PC-9 (cell line): ENCODE measurements at regions not wholly inside any gene's neighbourhood (a gene's known extent, or its start where the extent isn't known, plus 50 kb on each side); places are given as distances from the start of the nearest gene placed in this dataset.

Experiments
- CTCF ChIP-seq: fragments of 200-600 bp; sonication (generic); conservative IDR thresholded peaks from 2 replicates; pipeline ENCODE4 v1.6.1; 2017; ENCODE audit warnings: mixed run types, antibody characterized with exemption, mild to moderate bottlenecking, moderate library complexity
- EZH2 ChIP-seq: fragments of 200-600 bp; sonication (generic); IDR thresholded peaks from 2 replicates; pipeline ENCODE4 v1.8.0; 2017; ENCODE audit warnings: antibody characterized with exemption, low read depth

GRCh38 chr20:6831461-6831860 lies 64.0 kb downstream of the BMP2 start:
- no peak for TF ChIP-seq CTCF
- no peak for TF ChIP-seq EZH2
